ENCODE measurements at regions not wholly inside any gene's neighbourhood (a gene's known extent, or its start where the extent isn't known, plus 50 kb on each side); places are given as distances from the start of the nearest gene placed in this dataset.
"Not testable (repeated sequence)": the region's sequence is repeated elsewhere in the genome, so short reads cannot be mapped to it uniquely, and the experiment has no call there.

- DNase-seq, result no peak
Observed at GRCh38 chr7:96770758-96771157, 61.1 kb upstream of the SEM1 start.

DNA sequence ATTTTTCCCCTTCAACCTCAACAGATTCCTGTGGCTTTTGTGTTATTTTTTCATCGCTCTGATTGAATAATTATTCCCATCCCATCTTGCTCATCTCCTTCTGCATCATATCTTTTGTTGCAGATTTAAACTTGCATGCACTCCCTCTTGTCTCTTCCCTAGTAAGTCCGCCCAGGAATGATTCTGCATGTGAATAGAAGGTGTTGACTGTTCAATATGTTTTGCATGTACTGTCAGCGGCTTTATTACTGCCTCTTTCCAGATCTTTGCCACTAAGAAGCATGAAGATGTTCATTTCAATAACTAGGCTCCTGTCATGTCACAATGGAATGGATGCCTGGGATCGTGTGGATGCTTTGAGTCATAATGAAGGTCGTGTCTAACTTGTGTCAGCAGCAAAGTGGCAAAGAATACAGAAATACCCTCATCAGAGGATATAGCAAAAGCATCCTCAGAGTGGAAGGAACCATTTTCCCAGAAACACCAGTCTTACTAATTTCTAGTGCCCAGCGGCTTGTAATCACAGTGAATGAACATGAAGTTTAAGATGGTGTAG is 62.6 kb upstream of the SEM1 start:
- DNase-seq, result no peak

DNA sequence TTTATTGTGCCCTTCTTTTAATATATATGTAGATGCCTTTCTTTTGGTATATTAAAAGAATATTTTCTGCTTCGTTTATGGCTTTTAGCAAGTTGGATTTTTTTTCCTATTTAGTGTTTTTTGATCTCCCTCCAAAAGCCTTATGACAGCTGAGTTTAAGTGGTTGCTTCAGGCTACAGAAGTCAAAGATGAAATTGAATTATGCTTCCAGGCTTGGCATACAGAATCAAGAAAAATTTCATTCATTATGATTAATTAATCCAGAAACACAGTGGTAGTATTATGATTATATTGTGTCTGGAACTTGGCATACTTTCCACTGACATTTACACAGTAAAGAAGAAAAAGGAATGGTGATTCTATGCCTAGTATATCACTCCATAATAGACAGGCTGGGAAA is 63.8 kb upstream of the SEM1 start:
- DNase-seq, result no peak

DNA sequence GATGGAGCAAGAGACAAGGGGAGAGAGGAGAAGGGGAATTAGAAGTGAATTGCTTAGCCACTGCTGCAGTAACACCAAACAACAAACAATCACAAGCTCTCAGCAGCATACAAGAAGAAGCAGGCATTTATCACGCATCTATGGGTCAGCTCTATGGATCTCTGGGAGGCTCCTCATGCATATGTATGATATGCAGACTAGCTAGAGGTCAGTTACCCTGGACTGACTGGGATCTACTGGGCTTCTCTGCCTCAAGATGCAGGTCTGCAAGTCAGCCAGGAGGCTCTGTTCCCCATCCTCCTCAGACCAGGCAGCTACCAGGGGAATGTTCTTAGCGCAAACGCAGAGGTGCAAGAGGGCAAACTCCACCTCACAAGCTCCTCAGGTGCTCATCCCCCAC is 64.7 kb upstream of the SEM1 start:
- DNase-seq, result no peak

DNA sequence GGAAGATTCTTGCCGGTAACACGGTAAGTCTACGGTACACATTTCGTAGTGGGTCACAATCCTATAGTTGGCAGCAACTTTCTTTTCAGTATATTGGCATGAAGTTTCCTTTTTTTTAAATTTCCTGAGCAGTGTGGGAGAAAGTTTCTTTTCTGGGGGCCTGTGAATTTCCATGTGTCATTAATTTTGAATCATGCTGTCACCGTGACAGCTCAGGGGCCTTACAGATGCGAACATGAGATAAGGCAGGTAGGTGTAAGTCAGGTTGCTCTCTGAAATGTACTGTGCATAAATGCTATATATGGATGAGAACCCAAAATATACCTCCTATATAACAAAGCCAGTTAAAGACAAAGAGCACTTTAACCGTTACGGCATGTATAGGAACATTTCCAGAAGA is 65.4 kb upstream of the SEM1 start:
- DNase-seq, result no peak

DNA sequence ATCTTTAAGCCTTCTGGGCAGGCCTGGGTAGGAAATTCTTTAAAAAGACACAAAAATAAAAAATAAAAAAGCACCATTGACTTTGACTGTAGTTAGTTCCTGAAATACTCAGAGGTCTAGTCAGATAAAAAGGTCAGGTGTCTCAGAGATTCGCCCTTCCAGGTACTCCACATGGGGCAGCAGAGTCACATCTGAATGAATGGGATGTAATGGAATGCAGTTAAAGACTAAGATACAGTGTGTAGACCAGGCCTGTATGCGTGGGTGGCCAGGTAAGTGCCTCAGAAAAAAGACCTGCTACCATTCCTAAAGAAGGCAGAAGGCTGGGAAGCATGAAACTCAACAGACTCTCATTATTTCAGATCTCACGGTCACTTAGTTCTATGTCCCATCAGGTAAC is 68.6 kb upstream of the SEM1 start:
- no peak for DNase-seq

DNA sequence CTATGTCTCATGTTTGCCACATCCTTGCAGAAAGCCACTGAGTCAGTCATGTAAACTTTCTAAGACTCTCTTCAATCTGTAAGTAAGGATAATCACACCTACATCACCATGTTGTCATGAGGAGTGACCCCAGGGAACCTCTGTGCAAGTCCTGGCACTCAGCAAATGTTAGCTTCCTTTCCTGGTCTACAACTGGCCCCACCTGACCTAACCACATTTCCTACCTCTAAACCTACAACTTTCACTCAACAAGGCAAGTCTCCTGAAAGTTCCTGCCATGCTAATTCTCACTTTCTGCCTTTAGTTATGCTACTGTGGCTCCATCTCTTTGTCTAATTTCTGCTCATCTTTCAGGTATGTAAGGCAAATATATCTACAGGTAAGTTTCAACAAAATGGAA is 72.3 kb upstream of the SEM1 start:
- no peak for DNase-seq

DNA sequence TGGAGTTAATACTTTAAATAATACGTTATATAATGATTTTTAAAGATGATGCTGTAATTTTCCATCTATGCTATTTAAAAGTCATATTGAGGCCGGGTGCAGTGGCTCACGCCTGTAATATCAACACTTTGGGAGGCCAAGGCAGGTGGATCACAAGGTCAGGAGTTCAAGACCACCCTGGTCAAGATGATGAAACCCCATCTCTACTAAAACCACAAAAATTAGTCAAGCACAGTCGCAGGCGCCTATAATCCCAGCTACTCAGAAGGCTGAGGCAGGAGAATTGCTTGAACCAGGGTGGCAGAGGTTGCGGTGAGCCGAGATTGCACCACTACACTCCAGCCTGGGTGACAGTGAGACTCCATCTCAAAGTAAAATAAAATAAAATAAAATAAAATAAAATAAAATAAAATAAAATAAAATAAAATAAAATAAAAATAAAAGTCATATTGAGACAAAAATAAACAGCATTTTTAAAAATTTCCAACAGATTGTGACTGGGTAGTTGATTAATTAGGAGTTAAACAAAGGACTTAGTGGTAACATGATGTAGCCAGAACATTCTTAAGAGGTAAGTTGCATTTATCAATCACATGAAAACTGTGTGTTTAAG is 73.1 kb upstream of the SEM1 start:
- DNase-seq, result not testable (repeated sequence)

DNA sequence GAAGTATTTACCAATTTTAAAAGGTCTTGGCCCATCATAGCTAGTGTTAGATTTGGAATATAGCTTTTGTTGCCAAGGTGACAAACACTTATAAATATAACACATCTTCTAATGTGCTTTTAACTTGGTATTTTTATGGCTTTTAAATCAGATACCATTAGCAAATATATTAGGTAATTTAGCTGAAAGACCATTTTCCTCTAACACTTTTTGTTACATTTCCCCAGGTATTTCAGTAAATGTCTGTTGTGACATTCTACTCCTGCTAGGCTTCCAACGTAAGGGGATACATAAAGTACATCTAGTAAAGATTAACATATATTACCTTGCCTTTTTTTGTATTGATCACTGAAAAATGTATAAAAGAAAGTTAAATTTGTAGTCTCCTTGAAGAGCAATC is 75.0 kb upstream of the SEM1 start:
- DNase-seq, result no peak

DNA sequence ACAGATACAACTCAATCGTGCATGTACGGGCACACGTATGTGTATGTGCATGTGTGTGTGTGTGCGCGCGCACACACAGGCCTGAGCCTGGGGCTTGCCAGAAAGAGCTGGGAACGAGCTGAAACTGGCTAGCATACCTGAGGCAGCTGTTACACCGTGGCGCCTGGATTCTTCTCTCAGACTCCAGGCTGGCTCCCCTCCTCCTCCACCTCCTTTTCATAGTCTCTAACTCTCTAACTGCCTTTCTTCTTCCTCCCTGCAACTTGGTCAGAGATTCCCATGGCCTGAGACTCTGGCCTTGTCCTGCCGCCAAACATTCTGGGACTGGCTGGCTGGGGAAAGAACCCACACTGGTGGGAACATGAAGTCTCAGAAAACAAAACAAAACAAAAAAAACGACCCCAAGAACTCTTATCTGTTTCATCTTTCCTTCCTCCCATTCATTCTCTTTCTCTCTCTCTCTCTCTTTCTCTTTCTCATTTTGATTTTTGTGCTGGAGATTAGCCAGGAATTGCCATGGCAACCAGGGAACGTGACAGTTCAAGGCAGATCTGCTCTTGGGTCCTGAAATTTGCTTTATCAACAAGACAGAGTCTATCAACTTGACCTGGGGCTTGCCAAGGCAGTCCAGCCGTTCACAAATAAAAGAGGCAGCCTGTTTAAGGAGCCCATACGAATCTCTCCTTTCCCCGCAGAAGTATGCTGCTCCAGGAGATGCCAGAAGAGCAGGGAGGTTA is 76.8 kb upstream of the SEM1 start:
- no peak for DNase-seq

GRCh38 chr7:96786998-96787395 is 77.4 kb upstream of the SEM1 start:
- no peak for DNase-seq

DNA sequence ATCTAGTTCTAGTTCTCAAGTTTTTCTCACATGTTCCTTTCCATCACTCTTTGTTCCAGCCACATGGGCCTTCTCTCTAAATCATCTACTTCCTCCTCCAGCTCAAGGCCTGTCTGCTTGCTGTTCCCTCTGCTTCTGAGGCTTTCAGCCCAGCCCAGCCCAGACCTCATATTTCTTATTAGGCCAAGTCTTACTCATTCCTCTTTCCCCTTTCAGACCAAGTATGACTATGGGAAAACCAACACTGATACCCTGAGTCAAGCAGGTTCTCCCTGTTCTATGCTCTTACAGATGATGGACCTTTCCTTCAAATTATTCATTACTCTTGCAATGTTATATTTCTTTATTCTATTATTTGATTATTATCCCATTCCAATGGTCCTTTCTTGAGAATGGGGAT is 80.3 kb upstream of the SEM1 start:
- no peak for DNase-seq

DNA sequence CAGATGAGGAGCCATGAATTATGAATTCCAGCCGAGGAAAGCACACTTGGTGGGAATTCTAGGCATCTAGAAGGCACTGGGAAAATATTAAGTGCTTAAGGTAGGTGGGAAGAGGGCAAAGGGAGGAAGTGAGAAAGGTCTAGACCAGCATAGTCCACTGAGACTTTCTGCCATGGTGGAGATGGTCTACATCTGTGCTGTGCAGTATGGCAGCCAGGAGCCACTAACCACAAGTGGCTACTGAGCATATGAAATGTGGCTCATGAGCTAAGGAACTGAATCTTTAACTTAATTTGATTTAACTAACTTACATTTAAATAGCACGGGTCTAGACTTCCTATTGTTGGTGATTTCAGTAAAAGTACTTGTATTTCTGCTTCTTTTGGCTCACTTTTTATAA is 82.5 kb upstream of the SEM1 start:
- no peak for DNase-seq

GRCh38 chr7:96794063-96794462 is 84.4 kb upstream of the SEM1 start:
- DNase-seq, result no peak

DNA sequence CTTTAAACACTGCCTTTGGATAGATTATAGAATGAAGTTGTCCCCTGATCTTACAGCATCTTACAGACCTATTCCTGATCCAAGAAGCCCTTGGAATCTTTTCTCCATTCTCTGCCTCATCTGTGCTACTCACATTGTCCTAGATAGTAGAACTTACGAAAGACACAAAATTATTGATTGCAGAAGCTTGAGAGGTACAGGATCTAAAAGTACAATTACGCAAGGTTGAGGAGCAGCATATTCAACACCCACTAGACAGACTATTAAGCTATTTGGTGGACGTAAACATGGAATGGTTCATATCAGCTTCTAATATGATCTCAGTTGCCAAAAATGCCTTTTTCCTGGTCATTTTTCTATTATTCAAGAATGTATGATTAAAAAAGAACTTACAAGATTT is 90.5 kb upstream of the SEM1 start:
- DNase-seq, result no peak

GRCh38 chr7:96800824-96801223 is 91.2 kb upstream of the SEM1 start:
- no peak for DNase-seq

GRCh38 chr7:96819111-96819700 is 109.6 kb upstream of the SEM1 start:
- DNase-seq, result no peak

DNA sequence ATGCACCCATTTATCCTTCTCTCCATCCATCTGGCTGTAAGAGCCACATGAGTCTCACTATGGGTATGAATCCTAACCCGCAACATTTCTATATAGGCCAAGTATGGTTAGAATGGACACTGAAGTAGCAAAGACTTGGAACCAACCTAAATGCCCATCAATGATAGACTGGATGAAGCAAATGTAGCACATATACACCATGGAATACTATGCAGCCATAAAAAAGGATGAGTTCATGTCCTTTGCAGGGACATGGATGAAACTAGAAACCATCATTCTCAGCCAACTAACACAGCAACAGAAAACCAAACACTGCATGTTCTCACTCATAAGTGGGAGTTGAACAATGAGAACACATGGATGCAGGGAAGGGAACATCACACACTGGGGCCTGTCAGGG is 111.5 kb upstream of the SEM1 start:
- not testable (repeated sequence) for DNase-seq

DNA sequence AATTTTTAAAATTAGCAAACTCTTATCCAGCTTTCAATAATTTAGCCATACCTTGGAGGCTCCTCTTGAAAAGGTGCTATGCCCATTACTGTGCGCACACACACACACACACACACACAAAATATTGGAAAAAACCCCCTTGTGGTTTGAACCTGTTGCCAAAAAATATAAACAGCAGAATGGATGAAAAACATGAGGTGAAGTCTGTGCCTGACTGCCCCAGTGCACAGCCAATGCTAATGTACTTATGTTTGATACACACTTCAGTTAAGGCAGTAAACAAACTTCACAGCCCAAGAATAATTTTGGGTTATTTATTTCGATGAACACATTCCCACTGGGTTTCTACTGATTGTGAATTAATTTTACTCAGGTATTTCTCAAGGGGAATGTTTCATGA is 113.2 kb upstream of the SEM1 start:
- no peak for DNase-seq

GRCh38 chr7:96823274-96823673 is 113.6 kb upstream of the SEM1 start:
- peak; percentile 3 to 13 for DNase-seq

DNA sequence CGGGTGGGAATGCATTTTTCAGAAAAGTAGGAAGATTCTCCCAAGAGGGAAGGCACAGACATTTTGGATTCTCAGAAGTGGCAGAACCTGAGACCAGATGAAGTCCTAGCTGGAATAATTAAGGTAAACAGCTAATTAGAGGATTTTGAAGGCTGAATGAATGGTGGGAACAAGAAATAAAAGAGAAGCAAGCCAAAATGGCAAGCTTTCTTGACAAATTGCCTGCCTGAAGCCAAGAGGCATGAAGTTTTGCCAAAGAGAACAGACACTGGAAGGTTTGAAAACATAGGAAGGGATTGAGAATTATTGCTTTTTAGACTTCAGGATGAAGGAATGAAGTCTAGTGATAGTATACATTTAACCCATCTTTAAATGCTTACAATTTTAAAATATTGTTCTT is 115.0 kb upstream of the SEM1 start:
- no peak for DNase-seq

DNA sequence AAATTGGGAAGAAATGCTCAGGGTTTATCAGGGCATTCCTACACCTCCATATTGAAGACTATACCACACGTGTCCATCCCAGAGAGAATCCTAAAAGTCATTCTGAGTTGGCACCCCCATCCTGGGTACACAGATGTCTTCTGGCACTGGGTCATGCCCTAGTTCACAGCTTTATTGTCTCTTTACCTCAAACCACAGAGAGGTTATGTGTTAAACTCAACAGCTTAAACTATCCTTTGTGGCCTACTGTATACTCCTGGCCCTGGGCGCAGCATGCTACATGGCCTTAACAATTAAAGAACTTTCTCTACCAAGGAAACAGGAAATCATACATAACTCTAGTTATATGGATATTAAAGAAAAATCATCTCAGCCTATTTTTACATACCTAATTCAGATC is 115.6 kb upstream of the SEM1 start:
- no peak for DNase-seq

- DNase-seq, result no peak
Observed at GRCh38 chr7:96826089-96826488, 116.4 kb upstream of the SEM1 start.

DNA sequence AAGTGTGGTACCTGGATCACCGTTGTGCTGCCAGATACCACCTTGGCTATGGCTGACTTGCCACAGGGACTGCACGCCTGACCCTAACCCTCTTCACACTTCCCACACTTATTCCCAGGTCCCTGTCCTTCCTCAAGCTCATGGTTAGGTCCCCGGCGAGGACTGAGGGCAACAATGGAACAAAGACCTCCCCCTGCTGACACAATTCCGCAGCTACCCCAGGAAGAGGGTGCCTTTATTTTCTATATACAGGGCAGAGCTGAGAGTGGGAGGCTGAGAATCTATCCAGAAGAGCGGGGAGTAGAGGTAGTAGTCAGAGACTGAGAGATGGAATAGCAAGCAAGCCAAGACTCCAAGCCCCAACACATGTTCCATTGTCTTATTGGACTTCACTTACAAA is 118.1 kb upstream of the SEM1 start:
- no peak for DNase-seq

Measured in inflammatory macrophage treated with lipopolysaccharide for 1 hour (primary cell).